C4-2B (cell line): ENCODE measurements at regions not wholly inside any gene's neighbourhood (a gene's known extent, or its start where the extent isn't known, plus 50 kb on each side); places are given as distances from the start of the nearest gene placed in this dataset.

Experiments
- ZFX ChIP-seq: fragments of 450-650 bp; IDR thresholded peaks from 2 replicates; pipeline ENCODE4 v1.6.1; 2017
- TF ChIP-seq, protein P1 (sequence below): fragments of 450-650 bp; conservative IDR thresholded peaks from 2 replicates; pipeline ENCODE4 v1.5.1; 2017; ENCODE audit warnings: mild to moderate bottlenecking

DNA sequence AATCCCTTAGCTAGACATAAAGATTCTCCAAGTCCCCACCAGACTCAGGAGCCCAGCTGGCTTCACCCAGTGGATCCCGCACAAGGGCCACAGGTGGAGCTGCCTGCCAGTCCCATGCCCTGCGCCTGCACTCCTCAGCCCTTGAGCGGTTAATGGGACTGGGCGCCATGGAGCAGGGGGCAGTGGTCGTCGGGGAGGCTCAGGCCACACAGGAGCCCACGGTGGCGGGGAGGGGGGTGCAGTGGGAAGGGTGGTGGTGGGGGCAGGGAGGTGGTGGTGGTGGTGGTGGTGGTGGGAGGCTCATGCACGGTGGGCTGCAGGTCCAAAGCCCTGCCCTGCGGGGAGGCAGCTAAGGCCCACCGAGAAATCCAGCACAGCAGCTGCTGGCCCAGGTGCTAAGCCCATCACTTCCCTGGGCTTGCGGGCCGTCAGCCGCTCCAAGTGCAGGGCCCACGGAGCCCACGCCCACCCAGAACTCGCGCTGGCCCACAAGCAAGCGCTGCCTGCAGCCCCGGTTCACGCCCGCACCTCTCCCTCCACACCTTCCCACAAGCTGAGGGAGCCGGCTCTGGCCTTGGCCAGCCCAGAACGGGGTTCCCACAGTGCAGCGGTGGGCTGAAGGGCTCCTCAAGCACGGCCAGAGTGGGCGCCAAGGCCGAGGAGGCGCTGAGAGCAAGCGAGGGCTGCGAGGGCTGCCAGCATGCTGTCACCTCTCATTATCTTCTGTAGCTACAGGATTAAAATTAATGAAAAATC, 732.5 kb upstream of the POM121L12 start:
- TF ChIP-seq, protein P1, sequence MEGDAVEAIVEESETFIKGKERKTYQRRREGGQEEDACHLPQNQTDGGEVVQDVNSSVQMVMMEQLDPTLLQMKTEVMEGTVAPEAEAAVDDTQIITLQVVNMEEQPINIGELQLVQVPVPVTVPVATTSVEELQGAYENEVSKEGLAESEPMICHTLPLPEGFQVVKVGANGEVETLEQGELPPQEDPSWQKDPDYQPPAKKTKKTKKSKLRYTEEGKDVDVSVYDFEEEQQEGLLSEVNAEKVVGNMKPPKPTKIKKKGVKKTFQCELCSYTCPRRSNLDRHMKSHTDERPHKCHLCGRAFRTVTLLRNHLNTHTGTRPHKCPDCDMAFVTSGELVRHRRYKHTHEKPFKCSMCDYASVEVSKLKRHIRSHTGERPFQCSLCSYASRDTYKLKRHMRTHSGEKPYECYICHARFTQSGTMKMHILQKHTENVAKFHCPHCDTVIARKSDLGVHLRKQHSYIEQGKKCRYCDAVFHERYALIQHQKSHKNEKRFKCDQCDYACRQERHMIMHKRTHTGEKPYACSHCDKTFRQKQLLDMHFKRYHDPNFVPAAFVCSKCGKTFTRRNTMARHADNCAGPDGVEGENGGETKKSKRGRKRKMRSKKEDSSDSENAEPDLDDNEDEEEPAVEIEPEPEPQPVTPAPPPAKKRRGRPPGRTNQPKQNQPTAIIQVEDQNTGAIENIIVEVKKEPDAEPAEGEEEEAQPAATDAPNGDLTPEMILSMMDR: no peak
- TF ChIP-seq ZFX: no peak
